HCT116 (cell line): ENCODE measurements at regions not wholly inside any gene's neighbourhood (a gene's known extent, or its start where the extent isn't known, plus 50 kb on each side); places are given as distances from the start of the nearest gene placed in this dataset.

Experiments used
- CTCF ChIP-seq, 3 experiments: fragments of 200-600 bp in 1 of 3; sonication (generic) in 1 of 3; IDR thresholded peaks in 2 of 3; conservative IDR thresholded peaks in 1 of 3; 2 replicates each; pipeline ENCODE4 v1.5.1; 2012 to 2017; ENCODE audit warnings: low read depth in 2 of 3, low read length in 2 of 3, antibody characterized with exemption in 1 of 3, borderline replicate concordance in 1 of 3, control low read depth in 1 of 3, mild to moderate bottlenecking in 1 of 3, mixed read lengths in 1 of 3, mixed run types in 1 of 3, moderate library complexity in 1 of 3; ENCODE audit not compliant: insufficient read depth in 1 of 3
- EZH2 ChIP-seq: fragments of 200-600 bp; sonication (generic); IDR thresholded peaks from 2 replicates; pipeline ENCODE4 v1.6.1; 2017; ENCODE audit warnings: antibody characterized with exemption, mixed run types
- POLR2A ChIP-seq: IDR thresholded peaks from 2 replicates; pipeline ENCODE4 v1.7.0; 2011; ENCODE audit warnings: borderline replicate concordance; ENCODE audit not compliant: insufficient read depth, insufficient read length; ENCODE audit errors: extremely low read depth
- SIN3A ChIP-seq: IDR thresholded peaks from 2 replicates; pipeline ENCODE4 v1.6.1; 2012; ENCODE audit warnings: low read depth
- SRF ChIP-seq: IDR thresholded peaks from 2 replicates; pipeline ENCODE4 v1.6.1; 2012; ENCODE audit warnings: low read depth

GRCh38 chr3:115423170-115423569 lies 200.1 kb upstream of the GAP43 start:
- TF ChIP-seq SIN3A, result no peak
- no peak for TF ChIP-seq POLR2A
- no peak for TF ChIP-seq CTCF (IDR thresholded peaks at IDR 0.05 in 2 of 3, conservative IDR thresholded peaks at IDR 0.05 in 1 of 3; ENCODE audit: borderline replicate concordance in 1 of 3, insufficient read depth in 1 of 3, low read depth in 2 of 3, low read length in 2 of 3)
- no peak for TF ChIP-seq EZH2
- no peak for TF ChIP-seq SRF
